ENCODE measurements at regions not wholly inside any gene's neighbourhood (a gene's known extent, or its start where the extent isn't known, plus 50 kb on each side); places are given as distances from the start of the nearest gene placed in this dataset.

GRCh38 chr10:84896909-84897308 is 568.5 kb downstream of the CCSER2 start:
- TF ChIP-seq CTCF (IDR thresholded peaks at IDR 0.05) = no peak
- no peak for TF ChIP-seq POLR2A (IDR thresholded peaks at IDR 0.05)
